Kidney capillary endothelial cell (primary cell): ENCODE measurements at regions not wholly inside any gene's neighbourhood (a gene's known extent, or its start where the extent isn't known, plus 50 kb on each side); places are given as distances from the start of the nearest gene placed in this dataset.
"Not testable (repeated sequence)": the region's sequence is repeated elsewhere in the genome, so short reads cannot be mapped to it uniquely, and the experiment has no call there.

Source experiments
- DNase-seq: peaks from one replicate; pipeline ENCODE4 v3.0.0-alpha.2; 2018; ENCODE audit warnings: low spot score

DNA sequence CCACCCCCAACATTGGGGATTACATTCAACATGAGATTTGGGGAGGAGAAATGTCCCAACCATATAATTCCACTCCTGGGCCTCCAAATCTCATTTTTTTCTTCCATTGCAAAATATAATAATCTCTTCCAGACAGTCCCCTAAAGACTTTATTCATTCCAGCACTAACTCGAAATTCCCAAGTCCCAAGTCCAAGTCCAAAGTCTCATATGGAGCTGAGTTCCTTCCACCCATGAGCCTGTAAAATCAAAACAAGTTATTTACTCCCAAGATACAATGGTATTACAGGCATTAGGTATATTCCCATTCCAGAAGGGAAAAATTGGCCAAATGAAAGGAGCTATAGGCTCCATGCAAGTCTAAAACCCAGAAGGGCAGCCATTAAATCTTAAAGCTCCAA is 56.7 kb downstream of the P2RY1 start:
- DNase-seq = no peak

DNA sequence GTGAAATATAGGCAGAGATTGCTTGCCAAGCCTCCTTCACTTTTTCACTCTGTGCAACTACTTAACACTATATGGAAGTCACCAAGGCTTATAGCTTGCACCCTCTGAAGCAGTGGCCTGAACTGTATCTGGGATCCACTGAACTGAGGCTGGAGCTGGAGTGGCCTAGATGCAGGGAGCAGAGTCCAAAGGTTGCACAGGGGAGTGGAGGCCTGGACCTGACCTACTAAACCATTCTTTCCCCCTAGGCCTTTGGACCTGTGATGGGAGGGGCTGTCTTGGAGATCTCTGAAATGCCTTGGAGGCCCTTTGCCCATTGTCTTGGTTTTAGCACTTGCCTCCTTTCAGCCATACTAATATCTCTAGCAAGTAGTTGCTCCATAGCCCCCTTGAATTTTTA is 57.5 kb downstream of the P2RY1 start:
- no peak for DNase-seq

DNA sequence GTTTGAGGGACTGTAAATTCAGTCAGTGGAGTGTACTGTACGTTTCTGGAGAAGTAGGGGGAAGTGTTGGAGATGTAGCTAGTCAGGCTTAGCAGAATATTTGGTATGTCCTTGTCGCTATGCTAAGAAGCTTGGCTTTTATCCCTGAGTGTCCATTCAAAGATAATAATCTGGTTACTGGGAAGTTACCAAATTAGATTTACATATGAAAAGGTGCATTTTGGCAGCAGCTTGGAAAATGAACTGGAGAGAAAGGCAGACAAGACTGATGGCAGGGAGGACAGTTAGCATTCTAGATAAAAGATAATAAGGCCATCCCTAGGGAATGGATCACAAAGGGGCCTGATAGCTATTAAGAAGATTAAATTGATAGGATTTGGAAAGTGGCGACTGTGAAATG is 58.7 kb downstream of the P2RY1 start:
- no peak for DNase-seq

DNA sequence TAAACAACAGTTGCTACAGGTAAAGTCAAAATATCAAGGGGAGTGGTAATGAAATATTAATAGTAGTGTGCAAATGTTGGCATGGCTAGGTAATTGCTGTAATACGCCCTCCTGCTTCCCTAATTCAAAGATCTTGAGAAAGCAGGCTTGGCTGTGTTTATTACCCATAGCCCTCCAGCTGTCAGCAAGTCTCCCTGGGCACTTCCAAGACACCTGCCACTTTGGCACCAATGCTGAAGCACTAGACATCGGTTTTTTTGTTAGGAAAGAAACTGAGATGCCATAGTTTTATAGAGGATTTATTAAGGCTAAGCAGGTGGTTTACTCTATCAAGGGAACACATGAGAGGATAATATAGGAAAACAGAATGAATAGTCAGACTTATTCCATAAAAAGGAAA is 64.4 kb downstream of the P2RY1 start:
- DNase-seq = no peak

DNA sequence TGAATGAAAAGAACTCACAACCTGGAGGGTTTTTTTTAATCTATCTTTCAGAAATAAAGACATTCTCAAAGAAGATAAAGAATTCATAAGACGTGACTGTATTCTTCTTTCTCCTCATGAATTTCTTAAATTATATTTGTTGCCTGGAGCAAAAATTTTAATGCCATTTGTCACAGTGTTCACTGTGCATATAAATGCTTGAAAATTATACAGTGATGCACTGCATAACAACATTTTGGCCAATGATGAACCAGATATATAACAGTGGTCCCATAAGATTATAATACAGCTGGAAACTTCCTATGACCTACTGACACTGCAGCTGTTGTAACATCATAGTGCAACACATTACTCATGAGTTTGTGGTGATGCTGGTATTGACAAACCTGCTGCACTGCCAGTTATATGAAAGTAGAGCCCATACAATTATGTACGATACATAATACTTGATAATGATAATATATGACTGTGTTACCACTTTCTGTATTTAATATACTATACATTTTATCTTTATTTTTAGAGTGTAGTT is 67.3 kb downstream of the P2RY1 start:
- no peak for DNase-seq

DNA sequence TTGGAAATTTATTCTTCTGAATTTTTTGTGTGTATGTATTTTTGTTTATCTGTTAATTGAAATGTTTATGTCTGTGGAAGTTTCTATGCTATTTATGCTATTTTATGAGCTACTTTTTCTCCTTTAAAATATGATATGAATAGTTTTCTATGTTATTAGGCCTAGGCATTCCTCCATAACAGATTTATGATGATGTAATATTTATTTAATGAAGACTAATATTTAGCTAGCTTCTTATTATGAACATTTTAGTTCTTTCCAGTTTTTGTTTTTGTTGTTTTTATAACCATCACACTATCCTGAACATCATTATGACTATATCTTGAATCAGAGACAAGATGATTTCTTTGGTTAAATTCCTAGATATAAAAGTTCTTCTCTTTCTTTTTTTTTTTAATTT is 70.7 kb downstream of the P2RY1 start:
- DNase-seq = no peak

DNA sequence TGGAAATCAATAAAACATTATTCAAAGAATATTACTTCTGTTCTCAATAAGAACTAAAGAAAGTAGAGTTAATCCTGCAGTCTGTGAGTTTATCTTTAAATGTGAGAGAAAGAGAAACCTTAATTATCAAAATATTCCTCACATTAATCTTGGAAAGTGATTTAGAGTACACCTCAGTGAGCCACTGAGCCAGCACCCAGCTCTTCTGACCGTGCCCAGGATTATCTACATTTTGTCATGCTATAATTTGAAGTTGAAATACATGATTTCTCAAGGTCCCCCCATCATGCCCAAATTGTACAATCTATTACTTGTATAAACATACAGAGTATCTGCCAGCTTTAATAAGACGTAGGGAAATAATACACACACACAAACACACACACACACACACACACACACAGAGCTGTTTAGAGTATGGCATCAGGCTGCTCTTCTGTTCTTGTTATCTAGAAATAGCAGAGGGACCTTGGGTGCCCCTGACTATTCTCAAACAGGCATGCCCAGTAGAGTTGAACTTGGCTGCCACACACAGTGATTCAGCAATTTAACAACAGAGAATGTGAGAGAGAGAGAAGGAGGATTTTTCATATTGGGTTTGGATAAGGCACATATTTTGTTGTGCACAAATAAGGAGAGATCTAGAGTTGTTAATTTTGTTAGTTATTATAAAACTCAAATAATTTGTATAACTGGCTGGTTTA is 74.4 kb downstream of the P2RY1 start:
- DNase-seq = no peak

DNA sequence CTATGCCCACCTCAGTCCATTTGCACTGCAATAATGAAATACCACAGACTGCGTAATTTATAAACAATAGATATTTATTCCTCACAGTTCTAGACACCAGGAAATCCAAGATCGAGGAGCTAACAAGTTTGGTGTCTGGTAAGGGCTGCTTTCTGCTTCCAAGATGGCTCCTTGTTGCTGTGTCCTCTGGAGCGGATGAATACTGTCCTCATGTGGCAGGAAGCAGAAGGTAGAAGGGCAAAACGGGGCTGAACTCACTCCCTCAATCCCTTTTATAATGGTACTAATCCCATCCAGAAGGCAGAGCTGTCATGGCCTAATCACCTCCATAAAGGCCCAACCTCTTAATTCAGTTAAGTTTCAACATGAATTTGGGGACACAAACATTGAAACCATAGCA is 75.3 kb downstream of the P2RY1 start:
- no peak for DNase-seq

DNA sequence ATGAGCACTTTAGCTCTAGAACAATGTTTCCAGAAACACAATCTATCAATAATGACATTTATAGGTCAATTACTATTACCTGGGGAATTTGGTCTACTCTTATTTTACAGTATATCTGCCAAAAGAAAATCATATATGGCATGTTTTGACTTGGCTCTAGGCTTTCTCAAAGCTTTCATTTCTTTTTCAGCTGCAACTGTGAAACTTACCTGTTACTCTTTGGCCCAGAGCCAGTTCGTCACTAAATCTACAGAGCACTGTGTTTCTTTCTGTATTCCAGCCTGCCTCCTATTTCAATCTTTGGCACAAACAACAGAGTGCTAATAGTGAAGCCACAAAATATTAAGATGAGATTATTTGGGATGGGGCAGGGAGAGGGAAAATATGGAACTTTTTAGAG is 76.0 kb downstream of the P2RY1 start:
- no peak for DNase-seq

DNA sequence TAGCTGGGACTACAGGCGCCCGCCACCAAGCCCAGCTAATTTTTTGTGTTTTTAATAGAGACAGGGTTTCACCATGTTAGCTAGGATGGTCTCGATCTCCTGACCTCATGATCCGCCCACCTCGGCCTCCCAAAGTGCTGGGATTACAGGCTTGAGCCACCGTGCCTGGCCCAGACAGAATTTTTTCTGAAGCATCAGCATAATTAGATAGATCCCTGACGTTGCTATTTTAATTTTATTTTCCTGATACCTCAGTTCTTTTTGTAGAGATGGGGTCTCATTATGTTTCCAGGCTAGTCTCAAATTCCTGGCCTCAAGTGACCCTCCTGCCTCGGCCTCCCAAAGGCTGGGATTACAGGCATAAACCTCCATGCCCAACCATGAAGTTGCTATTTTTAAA is 79.8 kb downstream of the P2RY1 start:
- not testable (repeated sequence) for DNase-seq

DNA sequence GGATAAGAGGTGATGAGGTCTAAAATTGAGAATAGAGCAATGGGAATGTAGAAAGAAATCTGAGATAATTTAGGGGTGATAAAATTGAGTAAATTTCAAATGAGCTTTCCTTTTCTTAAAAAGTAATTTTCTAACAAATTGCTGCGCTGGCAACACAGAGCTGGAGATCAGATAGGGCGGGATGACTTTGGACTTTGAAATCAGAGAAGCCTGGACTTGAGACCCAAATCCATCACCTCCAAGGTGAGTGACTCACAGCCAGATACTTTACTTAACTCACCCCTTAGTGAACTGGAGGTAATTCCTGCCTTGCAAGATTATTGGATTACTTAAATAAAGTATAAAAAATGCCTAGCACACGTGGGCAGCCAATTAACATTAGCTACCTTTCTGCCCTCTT is 80.8 kb downstream of the P2RY1 start:
- DNase-seq = no peak

DNA sequence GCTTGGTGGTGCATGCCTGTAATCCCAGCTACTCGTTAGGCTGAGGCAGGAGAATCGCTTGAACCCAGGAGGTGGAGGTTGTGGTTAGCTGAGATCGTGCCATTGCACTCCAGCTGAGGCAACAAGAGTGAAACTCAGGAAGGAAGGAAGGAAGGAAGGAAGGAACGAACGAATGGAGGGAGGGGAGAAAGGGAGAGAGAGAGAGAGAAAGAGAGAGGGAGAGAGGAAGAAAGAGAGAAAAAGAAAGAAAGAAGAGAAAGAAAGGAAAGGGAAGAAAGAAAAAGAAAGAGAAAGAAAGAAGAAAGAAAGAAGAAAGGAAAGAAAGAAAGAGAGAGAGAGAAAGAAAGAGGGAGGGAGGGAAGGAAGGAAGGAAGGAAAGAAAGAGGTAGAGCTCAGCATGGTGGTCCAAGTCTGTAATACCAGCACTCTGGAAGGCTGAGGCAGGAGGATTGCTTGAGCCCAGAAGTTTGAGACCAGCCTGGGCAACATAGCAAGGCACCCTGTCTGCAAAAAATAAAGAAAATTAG is 81.9 kb downstream of the P2RY1 start:
- DNase-seq = no peak

DNA sequence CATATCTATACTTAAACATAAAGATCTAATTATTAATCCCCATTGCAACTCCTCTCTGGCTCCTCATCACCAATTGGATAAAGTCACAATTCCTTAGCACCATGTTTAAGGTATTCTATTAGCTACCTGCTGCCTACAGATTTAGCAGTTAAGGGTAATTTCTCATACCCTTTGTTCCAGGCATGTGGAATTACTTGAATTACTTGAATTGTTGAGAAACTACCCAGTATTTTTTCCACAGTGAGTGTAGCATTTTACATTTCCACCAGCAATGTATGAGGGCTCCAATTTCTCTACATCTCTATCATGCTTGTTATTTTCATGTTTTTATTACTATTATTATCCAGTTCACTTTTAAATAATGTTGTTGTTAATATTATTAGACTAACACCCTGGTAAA is 86.4 kb downstream of the P2RY1 start:
- DNase-seq = no peak

DNA sequence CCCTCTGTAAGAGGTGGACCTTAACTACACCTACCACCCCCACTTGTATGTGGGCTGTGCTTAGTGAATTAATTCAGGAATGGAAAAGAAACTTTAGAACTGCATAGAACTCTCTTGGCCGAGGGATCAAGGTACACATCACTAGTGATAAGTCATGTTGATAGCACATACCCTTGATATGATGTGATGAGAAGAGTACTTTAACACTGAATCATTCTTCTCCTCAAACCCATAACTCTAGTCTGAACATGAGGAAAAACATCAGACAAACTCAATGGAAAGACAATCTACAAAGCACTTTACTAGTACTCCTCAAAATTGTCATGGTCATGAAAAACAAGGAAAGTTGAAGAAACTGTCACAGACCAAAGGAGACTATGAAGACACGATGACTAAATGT is 87.6 kb downstream of the P2RY1 start:
- no peak for DNase-seq

DNA sequence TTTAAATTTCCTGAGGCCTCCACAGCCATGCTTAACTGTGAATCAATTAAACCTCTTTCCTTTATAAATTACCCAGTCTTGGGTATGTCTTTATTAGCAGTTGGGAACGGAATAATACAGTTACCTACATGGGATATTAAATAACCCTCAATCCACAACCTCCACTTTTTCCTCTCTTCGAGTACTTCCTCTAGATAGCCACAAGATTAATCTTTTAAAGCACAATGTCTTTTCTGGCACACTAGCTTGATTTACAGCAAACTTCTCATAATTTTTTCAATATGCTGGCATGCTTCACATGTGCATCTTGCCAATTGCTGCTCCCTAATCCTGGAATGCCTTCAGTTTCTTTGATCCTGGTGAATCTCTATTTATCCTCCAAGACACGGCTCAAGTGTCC is 92.2 kb downstream of the P2RY1 start:
- DNase-seq = no peak

DNA sequence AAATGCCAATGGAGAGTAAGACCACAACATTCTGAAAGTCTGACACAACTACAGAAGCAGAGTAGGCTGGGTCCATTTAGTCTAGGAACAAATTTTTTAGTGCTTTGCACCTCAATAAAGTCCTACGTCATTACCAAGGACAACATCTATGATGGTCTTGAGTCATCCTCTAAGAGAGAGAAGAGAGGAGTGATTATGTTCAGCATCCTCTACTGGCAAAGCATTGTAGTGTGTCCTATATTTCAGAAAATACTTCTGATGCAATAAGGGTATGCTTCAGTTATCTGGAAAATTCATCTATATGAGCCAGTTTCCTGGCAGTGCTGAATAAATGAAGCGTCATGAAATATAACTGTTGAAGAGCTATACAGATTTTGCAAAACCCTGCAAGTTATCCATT is 95.6 kb downstream of the P2RY1 start:
- no peak for DNase-seq

DNA sequence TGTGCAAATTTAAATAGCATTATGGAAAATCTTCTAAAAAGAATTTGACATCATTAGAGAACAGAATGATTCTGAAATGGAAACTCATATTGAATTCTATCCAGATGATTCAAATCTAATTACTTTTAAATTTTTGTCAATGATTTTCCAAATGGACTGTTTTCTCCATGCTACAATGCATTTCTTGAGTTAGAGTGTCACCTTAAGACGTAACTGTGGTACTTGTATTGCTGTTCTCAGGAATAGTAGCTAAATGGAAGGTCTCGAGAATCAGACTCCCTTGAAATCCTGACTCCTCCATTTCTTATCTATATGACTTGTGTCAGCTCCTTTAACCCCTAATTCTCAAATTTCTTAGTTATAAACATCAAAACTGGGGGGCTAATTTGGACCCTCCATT is 102.3 kb downstream of the P2RY1 start:
- no peak for DNase-seq

DNA sequence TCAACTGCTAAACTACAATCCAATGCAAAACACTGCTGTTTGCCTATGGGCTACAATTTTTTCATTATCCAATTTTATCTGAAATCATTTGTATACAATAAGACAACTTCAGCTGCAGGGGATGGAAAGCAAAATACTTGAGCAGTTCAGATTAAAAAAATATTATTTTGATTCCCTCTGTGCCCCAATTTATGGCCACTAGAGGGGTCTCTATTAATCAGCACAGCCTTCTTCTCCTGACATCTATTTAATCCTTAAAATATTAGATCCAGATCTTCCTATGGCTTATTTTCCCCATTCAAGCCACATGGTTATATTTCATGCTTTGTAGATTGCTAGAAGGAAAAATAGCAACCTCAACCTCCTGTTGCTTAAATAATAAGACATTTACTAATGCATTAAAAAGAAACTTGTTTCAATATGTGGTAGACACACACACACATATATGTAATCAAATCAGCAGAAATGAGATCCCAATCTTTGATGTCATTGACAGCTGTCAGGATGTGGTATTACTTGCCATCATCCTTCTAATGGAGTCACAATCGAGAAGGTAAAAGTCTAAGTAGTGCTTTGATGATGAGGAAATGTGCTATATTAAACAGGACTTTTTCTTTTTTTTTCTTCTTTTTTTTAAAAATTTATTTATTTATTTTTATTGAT is 104.2 kb downstream of the P2RY1 start:
- DNase-seq = no peak

DNA sequence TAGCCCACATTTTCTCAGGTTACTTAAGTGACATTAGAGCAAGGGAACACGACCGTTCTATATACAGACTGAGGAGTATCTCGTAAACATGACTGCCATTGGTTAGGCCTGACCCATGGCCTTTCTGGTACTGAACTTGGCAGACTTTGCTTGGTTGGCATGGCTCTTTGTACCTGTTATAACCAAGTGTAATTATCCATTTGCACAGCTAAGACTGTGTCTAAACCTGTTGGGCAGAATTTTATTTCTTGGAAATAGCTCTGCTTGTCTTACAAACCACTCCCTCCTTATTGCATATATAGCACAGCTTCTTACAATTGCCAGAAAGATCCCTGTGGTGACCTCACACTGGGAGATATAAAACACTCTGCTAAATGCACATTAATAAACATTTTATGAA is 106.9 kb downstream of the P2RY1 start:
- DNase-seq = no peak

DNA sequence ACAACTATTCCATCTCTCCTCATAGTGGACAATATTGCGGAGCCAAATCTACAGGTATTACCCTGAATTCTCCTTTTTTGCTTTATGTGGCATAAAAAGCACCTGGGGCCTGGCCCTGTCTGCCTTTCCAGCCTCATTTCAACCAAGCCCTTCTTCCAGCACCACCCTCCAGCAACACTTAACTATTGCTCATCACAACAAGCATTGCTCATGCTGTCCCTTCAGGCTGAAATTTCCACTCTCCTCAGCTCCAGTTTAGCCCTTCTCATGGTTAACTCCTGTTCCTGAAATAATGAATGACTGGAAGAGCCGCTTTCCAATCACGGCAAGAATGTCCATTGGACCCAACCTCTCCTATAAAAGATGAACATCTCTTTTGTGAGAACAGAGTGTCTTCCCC is 107.4 kb downstream of the P2RY1 start:
- DNase-seq = no peak

DNA sequence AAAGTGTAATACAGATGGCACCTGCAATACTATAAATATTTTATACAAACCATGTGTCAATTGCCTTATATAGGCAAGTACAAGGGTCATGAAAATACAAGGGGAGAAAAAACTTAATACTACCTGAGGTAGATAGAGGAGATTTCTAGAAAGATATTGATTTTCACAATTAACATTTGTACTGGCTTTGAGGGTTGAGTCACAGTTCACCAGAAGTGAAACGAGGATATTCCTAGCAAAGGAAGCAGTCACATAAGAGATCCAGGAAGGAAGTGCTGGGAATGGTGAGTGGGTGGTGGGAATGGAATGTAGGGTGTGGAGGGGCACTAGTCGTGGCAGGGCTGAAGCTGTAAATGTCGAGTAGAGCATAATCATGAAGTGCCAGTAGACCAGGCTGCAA is 108.7 kb downstream of the P2RY1 start:
- DNase-seq = peak; percentile 89

DNA sequence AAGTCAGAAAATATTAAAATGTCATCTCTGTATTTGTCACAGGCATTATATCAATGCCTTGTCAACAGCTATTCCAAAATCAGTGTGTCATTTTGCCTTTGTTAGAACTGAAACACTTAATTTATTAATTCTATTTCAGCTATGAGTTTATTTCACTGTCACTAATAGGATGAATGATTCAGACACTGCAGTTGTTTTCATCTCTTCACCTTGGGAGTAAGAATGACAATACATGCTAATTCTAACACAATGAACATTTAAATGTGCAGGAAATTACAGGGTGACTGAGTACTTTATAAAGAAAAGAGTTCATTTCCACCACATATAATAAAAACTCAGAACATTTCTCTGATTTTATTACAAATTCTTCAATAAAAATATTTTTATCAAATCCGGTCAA is 109.7 kb downstream of the P2RY1 start:
- DNase-seq = peak; percentile 69

DNA sequence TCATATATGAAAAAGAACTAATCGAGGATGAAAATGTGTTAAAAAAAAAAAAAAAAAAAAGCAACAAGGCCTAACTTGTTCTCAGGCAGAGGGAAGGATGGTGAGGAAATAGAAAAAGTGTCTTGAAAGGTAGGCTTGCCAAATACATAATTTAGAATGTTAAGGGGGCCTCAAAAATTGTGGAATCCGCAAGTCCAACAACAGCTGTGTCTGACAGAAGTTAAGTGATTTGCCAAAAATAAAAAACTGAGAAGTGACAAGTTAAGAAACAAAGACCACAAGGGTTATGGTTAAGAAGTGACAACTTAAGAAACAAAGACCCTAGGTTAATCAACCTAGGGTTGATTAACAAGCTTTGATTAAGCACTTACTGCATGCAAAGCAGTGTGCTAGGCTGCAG is 110.6 kb downstream of the P2RY1 start:
- DNase-seq = no peak

DNA sequence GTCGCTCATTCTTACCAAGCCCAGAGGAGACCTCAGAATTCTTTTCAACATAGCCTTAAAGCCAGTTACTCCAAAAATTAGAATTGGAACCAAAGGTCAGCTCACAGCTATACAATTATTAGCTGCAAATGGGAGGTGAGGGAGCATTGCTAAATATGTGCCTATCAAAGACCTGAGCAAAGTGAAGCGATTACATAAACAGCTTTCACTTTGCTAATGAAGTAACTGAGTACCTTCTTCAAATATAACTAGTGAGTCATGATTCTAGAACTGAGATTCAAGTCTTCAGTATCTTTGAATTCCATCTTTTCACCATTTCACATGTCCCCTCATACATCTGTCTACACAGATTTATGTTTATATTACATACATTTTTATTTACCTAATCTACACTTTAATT is 122.6 kb downstream of the P2RY1 start:
- DNase-seq = no peak
